ENCODE measurements at regions not wholly inside any gene's neighbourhood (a gene's known extent, or its start where the extent isn't known, plus 50 kb on each side); places are given as distances from the start of the nearest gene placed in this dataset.

DNA sequence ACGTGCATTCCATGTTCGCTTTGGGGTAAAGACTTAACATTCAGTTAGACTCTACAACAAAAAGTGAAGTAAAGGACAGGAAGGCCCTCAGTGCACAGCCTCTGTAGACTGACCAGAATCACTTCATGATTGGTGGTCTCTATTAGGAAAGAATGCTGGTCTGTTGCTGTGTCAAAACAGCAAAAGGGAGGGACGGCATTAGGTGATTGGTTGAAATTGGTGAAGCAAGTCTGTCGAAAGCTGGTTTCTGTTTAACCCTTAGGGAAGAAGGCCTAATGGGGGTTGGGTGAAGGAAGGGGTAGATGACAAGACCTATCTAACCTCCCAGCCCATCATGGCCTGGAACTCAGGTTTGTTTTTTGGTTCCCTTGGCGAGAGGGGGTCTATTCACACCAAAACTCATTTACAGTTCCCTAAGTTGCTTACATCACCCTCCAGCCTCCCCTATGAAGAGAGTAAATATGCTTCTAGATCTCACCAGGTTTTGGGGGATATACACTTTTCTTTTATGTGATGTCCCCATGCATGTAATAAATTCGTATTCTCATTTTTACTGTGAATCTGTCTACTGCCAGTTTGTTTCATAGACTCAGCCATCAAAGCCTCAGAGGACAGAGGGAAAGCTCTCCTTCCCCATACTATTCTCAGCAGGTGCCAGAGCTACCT, 65.6 kb downstream of the TMEM17 start:
- Histone ChIP-seq H3K27ac (ENCODE audit: low read depth, low read length) (no peak overlapping the region), H2AFZ (ENCODE audit: low read depth, low read length, poor library complexity, severe bottlenecking) (no peak overlapping the region), H3K4me3 (replicated peaks in 1 of 2; ENCODE audit: low read depth in 1 of 2, low read length in 2 of 2) (no peak overlapping the region), H3K9ac (ENCODE audit: low read length) (no peak overlapping the region), H3K79me2 (ENCODE audit: insufficient read depth, low read length) (no peaks in the 10 kb centered on the region), H3K4me1 (ENCODE audit: control insufficient read depth in 1 of 2, insufficient read depth in 2 of 2, low read length in 2 of 2) (no peaks in the 10 kb centered on the region), H3K4me2 (ENCODE audit: low read length) (no peak overlapping the region), H4K20me1 (ENCODE audit: insufficient read depth) (no peaks in the 10 kb centered on the region), H3K9me2 (ENCODE audit: insufficient read depth) (no peaks in the 10 kb centered on the region), H3K27me3 (ENCODE audit: insufficient read depth, low read length) (no peaks in the 10 kb centered on the region), H3K9me3 (ENCODE audit: control insufficient read depth in 1 of 2, insufficient read depth in 1 of 2, low read depth in 1 of 2, low read length in 2 of 2) (no peaks in the 10 kb centered on the region), H3K36me3 (ENCODE audit: control insufficient read depth in 1 of 2, insufficient read depth in 2 of 2, low read length in 2 of 2) (no peaks in the 10 kb centered on the region)
- POLR2A ChIA-PET, result no interaction called here
- BruUV-seq (replicated peaks), result no TSS peak
- no peak for TF ChIP-seq SRF (IDR thresholded peaks at IDR 0.05; ENCODE audit: low read depth)
- TF ChIP-seq, protein P1, sequence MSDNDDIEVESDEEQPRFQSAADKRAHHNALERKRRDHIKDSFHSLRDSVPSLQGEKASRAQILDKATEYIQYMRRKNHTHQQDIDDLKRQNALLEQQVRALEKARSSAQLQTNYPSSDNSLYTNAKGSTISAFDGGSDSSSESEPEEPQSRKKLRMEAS (IDR thresholded peaks at IDR 0.05), result no peak
- no peak for TF ChIP-seq ZBTB33 (IDR thresholded peaks at IDR 0.05; ENCODE audit: extremely low read depth, insufficient replicate concordance, low read length)
- TF ChIP-seq RAD21 (IDR thresholded peaks at IDR 0.05; ENCODE audit: low read depth), result no peak
- no peak for TF ChIP-seq CBX3 (IDR thresholded peaks at IDR 0.05; ENCODE audit: low read depth)
- no peak for TF ChIP-seq CEBPB (IDR thresholded peaks at IDR 0.05; ENCODE audit: low read depth)
- no peak for TF ChIP-seq REST (IDR thresholded peaks at IDR 0.05; ENCODE audit: low read depth)
- TF ChIP-seq EZH2 (IDR thresholded peaks at IDR 0.05), result no peak
- no peak for TF ChIP-seq EGR1 (IDR thresholded peaks at IDR 0.05; ENCODE audit: low read depth)
- TF ChIP-seq POLR2AphosphoS5 (IDR thresholded peaks at IDR 0.05; ENCODE audit: low read depth, low read length), result no peak
- TF ChIP-seq ZFX (IDR thresholded peaks at IDR 0.05), result no peak
- no peak for TF ChIP-seq JUND (IDR thresholded peaks at IDR 0.05)
- no peak for TF ChIP-seq TCF7L2 (IDR thresholded peaks at IDR 0.05; ENCODE audit: borderline replicate concordance, extremely low read depth, insufficient read depth, insufficient read length)
- TF ChIP-seq EZH2phosphoT487 (IDR thresholded peaks at IDR 0.05; ENCODE audit: borderline replicate concordance), result no peak
- TF ChIP-seq FOSL1 (IDR thresholded peaks at IDR 0.05; ENCODE audit: low read depth), result no peak
- TF ChIP-seq, protein P2, sequence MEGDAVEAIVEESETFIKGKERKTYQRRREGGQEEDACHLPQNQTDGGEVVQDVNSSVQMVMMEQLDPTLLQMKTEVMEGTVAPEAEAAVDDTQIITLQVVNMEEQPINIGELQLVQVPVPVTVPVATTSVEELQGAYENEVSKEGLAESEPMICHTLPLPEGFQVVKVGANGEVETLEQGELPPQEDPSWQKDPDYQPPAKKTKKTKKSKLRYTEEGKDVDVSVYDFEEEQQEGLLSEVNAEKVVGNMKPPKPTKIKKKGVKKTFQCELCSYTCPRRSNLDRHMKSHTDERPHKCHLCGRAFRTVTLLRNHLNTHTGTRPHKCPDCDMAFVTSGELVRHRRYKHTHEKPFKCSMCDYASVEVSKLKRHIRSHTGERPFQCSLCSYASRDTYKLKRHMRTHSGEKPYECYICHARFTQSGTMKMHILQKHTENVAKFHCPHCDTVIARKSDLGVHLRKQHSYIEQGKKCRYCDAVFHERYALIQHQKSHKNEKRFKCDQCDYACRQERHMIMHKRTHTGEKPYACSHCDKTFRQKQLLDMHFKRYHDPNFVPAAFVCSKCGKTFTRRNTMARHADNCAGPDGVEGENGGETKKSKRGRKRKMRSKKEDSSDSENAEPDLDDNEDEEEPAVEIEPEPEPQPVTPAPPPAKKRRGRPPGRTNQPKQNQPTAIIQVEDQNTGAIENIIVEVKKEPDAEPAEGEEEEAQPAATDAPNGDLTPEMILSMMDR (IDR thresholded peaks at IDR 0.05 in 2 of 3, conservative IDR thresholded peaks at IDR 0.05 in 1 of 3; ENCODE audit: borderline replicate concordance in 1 of 3, insufficient read depth in 1 of 3, low read depth in 2 of 3, low read length in 2 of 3), result no peak
- TF ChIP-seq POLR2A (IDR thresholded peaks at IDR 0.05; ENCODE audit: borderline replicate concordance, extremely low read depth, insufficient read depth, insufficient read length), result no peak
- no peak for TF ChIP-seq ATF3 (IDR thresholded peaks at IDR 0.05)
- TF ChIP-seq ELF1 (IDR thresholded peaks at IDR 0.05; ENCODE audit: borderline replicate concordance, low read depth), result no peak
- TF ChIP-seq SP1 (IDR thresholded peaks at IDR 0.05; ENCODE audit: low read depth), result no peak
- CTCF ChIA-PET, result no interaction called here
- RAD21 ChIA-PET (ENCODE audit: low non-redundant PET in 1 of 2, low total read pairs in 2 of 2, uncharacterized antibody in 2 of 2, unreplicated experiment in 2 of 2), result no interaction called here
- no peak for ATAC-seq
- intact Hi-C loops (cut with micrococcal nuclease), result no loop called here
- no peak for DNase-seq (ENCODE audit: low read depth, low spot score)

Data from HCT116 (cell line).